GM12878 (cell line): ENCODE measurements at regions not wholly inside any gene's neighbourhood (a gene's known extent, or its start where the extent isn't known, plus 50 kb on each side); places are given as distances from the start of the nearest gene placed in this dataset.

Source experiments
- ATAC-seq: fragments of 200-7000 bp; cut with Tn5 transposase; 3 replicates; pipeline ENCODE4 v1.9.1; 2020; ENCODE audit warnings: mild to moderate bottlenecking, moderate library complexity
- BruUV-seq: library from RNA; stranded (reverse); fragments of 400-500 nt; replicated peaks from 2 replicates; lab custom pipeline; 2021; lab: Mats Ljungman, UMichigan
- CTCF ChIA-PET: fragments of 300-600 bp; sonication (Branson Sonifier 250); formaldehyde crosslinking; extraction: SDS; loops from one replicate; lab custom pipeline; 2021; ENCODE audit warnings: inconsistent platforms; lab: Yijun Ruan, JAX
- POLR2A ChIA-PET: fragments of 350-600 bp; formaldehyde crosslinking; extraction: SDS; loops from one replicate; lab custom pipeline; 2021; ENCODE audit warnings: inconsistent platforms; lab: Charles Lee
- RAD21 ChIA-PET: fragments of 300-600 bp; sonication (Branson Sonifier 250); formaldehyde crosslinking; loops from one replicate; lab custom pipeline; 2023; ENCODE audit warnings: antibody characterized with exemption; ENCODE audit not compliant: unreplicated experiment; lab: Charles Lee
- SMC1A ChIA-PET: fragments of 300-600 bp; sonication (Branson Sonifier 250); formaldehyde crosslinking; loops from one replicate; lab custom pipeline; 2023; ENCODE audit not compliant: unreplicated experiment, uncharacterized antibody; lab: Charles Lee
- DNase-seq: peaks from one replicate; pipeline ENCODE4 v3.0.0-alpha.2; 2011; ENCODE audit warnings: low read depth, low spot score
- FAIRE-seq: peaks from 3 replicates; lab custom pipeline; 2011; peaks lifted over from hg19 to GRCh38; lab: Jason Lieb, UNC
- H2AFZ ChIP-seq: 2 replicates; pipeline ENCODE4 v1.6.0; 2011; ENCODE audit warnings: low read depth, low read length, control low read depth; ENCODE audit not compliant: control insufficient read depth
- H3K27ac ChIP-seq: 2 replicates; pipeline ENCODE4 v1.5.1; 2011; ENCODE audit warnings: control low read depth; ENCODE audit not compliant: control insufficient read depth, insufficient read depth
- H3K27me3 ChIP-seq, 2 experiments: replicated peaks in 1 of 2; 2 replicates each; pipeline versions ENCODE4 v1.6.0 to v1.6.1; 2011; ENCODE audit warnings: low read length in 1 of 2; ENCODE audit not compliant: control insufficient read depth in 2 of 2, insufficient read depth in 2 of 2
- H3K36me3 ChIP-seq, 2 experiments: 2 replicates each; pipeline ENCODE4 v1.5.1; 2011; ENCODE audit warnings: low read length in 1 of 2; ENCODE audit not compliant: control insufficient read depth in 2 of 2, insufficient read depth in 2 of 2
- H3K4me1 ChIP-seq: 2 replicates; pipeline ENCODE4 v1.6.1; 2011; ENCODE audit warnings: mild to moderate bottlenecking, low read length, moderate library complexity, mixed read lengths; ENCODE audit not compliant: control insufficient read depth, insufficient read depth
- H3K4me2 ChIP-seq: 2 replicates; pipeline ENCODE4 v1.6.0; 2011; ENCODE audit warnings: control low read depth; ENCODE audit not compliant: control insufficient read depth, insufficient read depth
- H3K4me3 ChIP-seq: fragments of 200-600 bp; sonication (generic); 2 replicates; pipeline ENCODE4 v1.5.1; 2016
- H3K79me2 ChIP-seq: 2 replicates; pipeline ENCODE4 v1.6.0; 2011; ENCODE audit warnings: low read length; ENCODE audit not compliant: control insufficient read depth, insufficient read depth
- H3K9ac ChIP-seq: 2 replicates; pipeline ENCODE4 v1.8.0; 2011; ENCODE audit warnings: low read length, control low read depth, mixed read lengths; ENCODE audit not compliant: control insufficient read depth, insufficient read depth
- H3K9me3 ChIP-seq: replicated peaks from 3 replicates; pipeline ENCODE4 v1.5.1; 2011; ENCODE audit warnings: mild to moderate bottlenecking, low read length; ENCODE audit not compliant: control insufficient read depth, insufficient read depth
- H4K20me1 ChIP-seq: 2 replicates; pipeline ENCODE4 v1.6.0; 2011; ENCODE audit not compliant: control insufficient read depth, insufficient read depth
- ATF7 ChIP-seq: fragments of 450-650 bp; IDR thresholded peaks from 2 replicates; pipeline ENCODE4 v1.6.1; 2016; ENCODE audit warnings: low read depth, mild to moderate bottlenecking
- CBFB ChIP-seq: IDR thresholded peaks from 2 replicates; pipeline ENCODE4 v1.6.1; 2016; ENCODE audit warnings: antibody characterized with exemption, low read depth
- JUNB ChIP-seq: IDR thresholded peaks from 2 replicates; pipeline ENCODE4 v1.6.1; 2016; ENCODE audit warnings: antibody characterized with exemption, mild to moderate bottlenecking
- SMARCA5 ChIP-seq: fragments of 450-650 bp; IDR thresholded peaks from 2 replicates; pipeline ENCODE4 v1.6.1; 2017; ENCODE audit warnings: mild to moderate bottlenecking
- SPI1 ChIP-seq: IDR thresholded peaks from 2 replicates; pipeline ENCODE4 v1.6.1; 2011; ENCODE audit warnings: low read depth, mild to moderate bottlenecking, low read length, moderate library complexity, borderline replicate concordance; ENCODE audit not compliant: insufficient read depth
- ZNF384 ChIP-seq: IDR thresholded peaks from 2 replicates; pipeline ENCODE4 v1.6.1; 2012; ENCODE audit warnings: low read depth, mild to moderate bottlenecking, low read length, improper control_type of control experiment, borderline replicate concordance
- WGBS: methylation state at CpG from one replicate; pipeline ENCODE4 v1.1.6; 2016; ENCODE audit warnings: low lambda C conversion rate; ENCODE audit not compliant: insufficient replicate concordance, insufficient coverage; ENCODE audit errors: missing lambda C conversion rate; 5-methylcytosine and 5-hydroxymethylcytosine counted together
- in situ Hi-C: fragments of 300-500 bp; cut with MboI; formaldehyde crosslinking; loops from 9 replicates; pipeline ENCODE4 v1.14.3; 2018; ENCODE audit warnings: mixed read lengths
- intact Hi-C: fragments of 100-400 bp; cut with micrococcal nuclease; formaldehyde crosslinking; loops from one replicate; pipeline ENCODE4 v1.14.2; 2022; ENCODE audit not compliant: unreplicated experiment
- TF ChIP-seq, protein P1 (sequence below): fragments of 450-650 bp; conservative IDR thresholded peaks from 2 replicates; pipeline ENCODE4 v1.6.1; 2017; ENCODE audit warnings: mild to moderate bottlenecking, moderate library complexity

DNA sequence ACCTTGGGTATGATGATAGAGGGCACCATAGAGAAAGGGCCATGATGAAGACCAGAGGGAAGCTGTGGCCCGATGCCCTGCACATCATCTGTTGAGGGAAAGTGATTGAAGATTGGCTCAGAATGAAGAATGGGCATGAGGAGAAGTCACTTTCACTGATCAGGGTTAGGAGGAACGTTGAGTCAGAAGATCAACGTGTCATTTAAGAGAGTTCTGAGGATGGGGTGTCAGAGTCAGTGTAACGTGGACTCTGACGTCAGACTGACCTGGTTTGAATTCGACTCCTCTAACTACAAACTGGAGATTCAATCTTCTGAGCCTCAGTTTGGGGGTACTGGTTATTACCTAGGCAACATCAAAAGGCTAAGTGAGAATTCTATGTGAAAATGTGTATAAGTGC is 352.6 kb downstream of the DDX10 start:
- H2AFZ ChIP-seq: no peak overlapping the region
- H3K4me3 ChIP-seq: no peak overlapping the region
- ChIA-PET CTCF (no interaction called here), POLR2A (no interaction called here)
- in situ Hi-C loops: no loop called here
- H3K79me2 ChIP-seq: no peaks in the 10 kb centered on the region
- no peaks in the 10 kb centered on the region for H3K36me3 ChIP-seq
- TF ChIP-seq CBFB: no peak
- no peak for TF ChIP-seq ZNF384
- no peak for TF ChIP-seq JUNB
- no peak for TF ChIP-seq ATF7
- no peak for TF ChIP-seq SMARCA5
- TF ChIP-seq, all 136 proteins: peak for 0
- ChIA-PET SMC1A (no interaction called here), RAD21 (no interaction called here)
- Histone ChIP-seq H3K27ac (no peak overlapping the region), H3K9ac (no peak overlapping the region), H3K9me3 (no peaks in the 10 kb centered on the region), H3K27me3 (0 out of 4 replicates have a peak, but pooled peaks cover 0 to 1% of the 10 kb centered on the region in 2 experiments), H3K4me1 (no peaks in the 10 kb centered on the region), H3K4me2 (no peak overlapping the region), H4K20me1 (no peaks in the 10 kb centered on the region; the same call in 1 of the 2 replicates)
- DNase-seq (no peak), FAIRE-seq (no peak), ATAC-seq (no peak)
- intact Hi-C loops: no loop called here
- WGBS: 35% methylated on average over 6 of the region's 6 CpGs
- no TSS peak for BruUV-seq

DNA sequence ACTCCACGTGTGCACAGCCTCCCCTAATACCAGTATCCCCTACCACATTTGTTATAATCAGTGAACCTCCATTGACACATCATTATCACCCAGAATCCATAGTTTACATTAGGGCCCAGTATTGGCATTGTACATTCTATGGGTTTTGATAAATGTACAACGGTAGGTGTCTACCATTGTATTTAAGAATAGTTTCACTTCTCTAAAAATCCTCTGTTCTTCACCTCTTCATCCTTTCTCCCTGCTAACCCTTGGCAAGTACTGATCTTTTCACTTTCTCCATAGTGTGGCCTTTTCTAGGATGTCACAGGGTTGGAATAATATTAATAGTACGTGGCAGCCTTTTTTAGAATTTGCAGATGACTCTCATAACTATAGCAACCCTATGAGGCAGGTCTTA is 353.8 kb downstream of the DDX10 start:
- H3K9me3 ChIP-seq: no peaks in the 10 kb centered on the region
- H3K79me2 ChIP-seq: no peaks in the 10 kb centered on the region
- FAIRE-seq (no peak), DNase-seq (no peak), ATAC-seq (peak; percentile 53)
- H3K4me1 ChIP-seq: no peaks in the 10 kb centered on the region
- ChIA-PET POLR2A (no interaction called here), SMC1A (no interaction called here), CTCF (no interaction called here), RAD21 (no interaction called here)
- no peak overlapping the region for H2AFZ ChIP-seq
- H3K36me3 ChIP-seq: no peaks in the 10 kb centered on the region
- TF ChIP-seq SPI1: peak; percentile 63; the same call in 1 of the 2 replicates
- TF ChIP-seq, protein P1, sequence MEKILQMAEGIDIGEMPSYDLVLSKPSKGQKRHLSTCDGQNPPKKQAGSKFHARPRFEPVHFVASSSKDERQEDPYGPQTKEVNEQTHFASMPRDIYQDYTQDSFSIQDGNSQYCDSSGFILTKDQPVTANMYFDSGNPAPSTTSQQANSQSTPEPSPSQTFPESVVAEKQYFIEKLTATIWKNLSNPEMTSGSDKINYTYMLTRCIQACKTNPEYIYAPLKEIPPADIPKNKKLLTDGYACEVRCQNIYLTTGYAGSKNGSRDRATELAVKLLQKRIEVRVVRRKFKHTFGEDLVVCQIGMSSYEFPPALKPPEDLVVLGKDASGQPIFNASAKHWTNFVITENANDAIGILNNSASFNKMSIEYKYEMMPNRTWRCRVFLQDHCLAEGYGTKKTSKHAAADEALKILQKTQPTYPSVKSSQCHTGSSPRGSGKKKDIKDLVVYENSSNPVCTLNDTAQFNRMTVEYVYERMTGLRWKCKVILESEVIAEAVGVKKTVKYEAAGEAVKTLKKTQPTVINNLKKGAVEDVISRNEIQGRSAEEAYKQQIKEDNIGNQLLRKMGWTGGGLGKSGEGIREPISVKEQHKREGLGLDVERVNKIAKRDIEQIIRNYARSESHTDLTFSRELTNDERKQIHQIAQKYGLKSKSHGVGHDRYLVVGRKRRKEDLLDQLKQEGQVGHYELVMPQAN: no peak
- 25% methylated on average over 3 of the region's 3 CpGs for WGBS
- intact Hi-C loops: no loop called here
- no peaks in the 10 kb centered on the region; the same call in 1 of the 2 replicates for H4K20me1 ChIP-seq
- no TSS peak for BruUV-seq
- no peak overlapping the region for H3K4me2 ChIP-seq
- in situ Hi-C loops: no loop called here
- H3K27ac ChIP-seq: no peak overlapping the region
- no peak overlapping the region for H3K4me3 ChIP-seq
- no peak overlapping the region for H3K9ac ChIP-seq
- H3K27me3 ChIP-seq: 0 out of 4 replicates have a peak, but pooled peaks cover 0 to 1% of the 10 kb centered on the region in 2 experiments
